Keratinocyte (primary cell): ENCODE measurements at regions not wholly inside any gene's neighbourhood (a gene's known extent, or its start where the extent isn't known, plus 50 kb on each side); places are given as distances from the start of the nearest gene placed in this dataset.

ENCODE experiments used
- DNase-seq: peaks from one replicate; pipeline ENCODE4 v3.0.0-alpha.2; 2011; ENCODE audit warnings: low read depth, missing footprints, low spot score
- FAIRE-seq: peaks from 2 replicates; lab custom pipeline; 2011; peaks lifted over from hg19 to GRCh38; lab: Jason Lieb, UNC
- H2AFZ ChIP-seq: 2 replicates; pipeline ENCODE4 v1.6.0; 2012; ENCODE audit warnings: low read length, control low read depth, inconsistent platforms; ENCODE audit not compliant: control insufficient read depth
- H3K27ac ChIP-seq: 2 replicates; pipeline ENCODE4 v1.5.1; 2011; ENCODE audit warnings: low read length; ENCODE audit not compliant: control insufficient read depth, insufficient read depth
- H3K27me3 ChIP-seq: 3 replicates; pipeline ENCODE4 v1.6.0; 2011; ENCODE audit warnings: low read length; ENCODE audit not compliant: control insufficient read depth, insufficient read depth; ENCODE audit errors: extremely low read depth
- H3K36me3 ChIP-seq, 2 experiments: 2 replicates in 1 of 2; 3 replicates in 1 of 2; pipeline ENCODE4 v1.5.1; 2011; ENCODE audit warnings: low read length in 2 of 2, mild to moderate bottlenecking in 1 of 2; ENCODE audit not compliant: control insufficient read depth in 2 of 2, insufficient read depth in 2 of 2; ENCODE audit errors: extremely low read depth in 1 of 2
- H3K4me1 ChIP-seq: 3 replicates; pipeline ENCODE4 v1.5.1; 2011; ENCODE audit warnings: low read length; ENCODE audit not compliant: control insufficient read depth, insufficient read depth; ENCODE audit errors: extremely low read depth
- H3K4me2 ChIP-seq: 3 replicates; pipeline ENCODE4 v1.6.0; 2011; ENCODE audit warnings: low read depth, low read length; ENCODE audit not compliant: control insufficient read depth, insufficient read depth; ENCODE audit errors: extremely low read depth
- H3K4me3 ChIP-seq, 3 experiments: fragments of 200-600 bp in 1 of 3; sonication (generic) in 1 of 3; 2 replicates in 2 of 3; 3 replicates in 1 of 3; pipeline ENCODE4 v1.5.1; 2011 to 2016; ENCODE audit warnings: low read length in 3 of 3, mild to moderate bottlenecking in 3 of 3, control low read depth in 2 of 3, inconsistent platforms in 1 of 3, low read depth in 1 of 3, mixed read lengths in 1 of 3, mixed run types in 1 of 3, moderate library complexity in 1 of 3; ENCODE audit not compliant: control insufficient read depth in 2 of 3, insufficient read depth in 2 of 3; ENCODE audit errors: extremely low read depth in 1 of 3
- H3K79me2 ChIP-seq: 2 replicates; pipeline ENCODE4 v1.6.0; 2012; ENCODE audit warnings: low read length; ENCODE audit not compliant: control insufficient read depth, insufficient read depth
- H3K9ac ChIP-seq: 3 replicates; pipeline ENCODE4 v1.6.0; 2011; ENCODE audit warnings: low read length; ENCODE audit not compliant: control insufficient read depth, insufficient read depth; ENCODE audit errors: extremely low read depth
- H3K9me1 ChIP-seq: 3 replicates; pipeline ENCODE4 v1.6.0; 2011; ENCODE audit warnings: low read length; ENCODE audit not compliant: control insufficient read depth, insufficient read depth; ENCODE audit errors: extremely low read depth
- H3K9me3 ChIP-seq: 2 replicates; pipeline ENCODE4 v1.5.1; 2012; ENCODE audit warnings: low read depth, low read length; ENCODE audit not compliant: control insufficient read depth
- H4K20me1 ChIP-seq: 3 replicates; pipeline ENCODE4 v1.6.0; 2011; ENCODE audit warnings: low read length; ENCODE audit not compliant: control insufficient read depth, insufficient read depth; ENCODE audit errors: extremely low read depth
- CTCF ChIP-seq, 3 experiments: IDR thresholded peaks in 1 of 3; conservative IDR thresholded peaks in 1 of 3; optimal IDR thresholded peaks in 1 of 3; 2 replicates in 2 of 3; 3 replicates in 1 of 3; pipeline versions ENCODE3 to v1.5.1; 2011; ENCODE audit warnings: low read length in 3 of 3, mild to moderate bottlenecking in 3 of 3, moderate library complexity in 2 of 3, control low read depth in 1 of 3, inconsistent platforms in 1 of 3; ENCODE audit not compliant: insufficient read depth in 2 of 3; ENCODE audit errors: extremely low read depth in 1 of 3
- EZH2 ChIP-seq: IDR thresholded peaks from one replicate; pipeline ENCODE4 v1.6.1; 2012; ENCODE audit warnings: inconsistent platforms, mild to moderate bottlenecking, low read length, moderate library complexity
- dilution Hi-C: fragments of 300-500 bp; cut with MboI; formaldehyde crosslinking; loops from one replicate; pipeline ENCODE4 v1.7.0; 2020; ENCODE audit warnings: low sequenced_read_pairs; ENCODE audit not compliant: extremely low pct_ligation_motif_present

DNA sequence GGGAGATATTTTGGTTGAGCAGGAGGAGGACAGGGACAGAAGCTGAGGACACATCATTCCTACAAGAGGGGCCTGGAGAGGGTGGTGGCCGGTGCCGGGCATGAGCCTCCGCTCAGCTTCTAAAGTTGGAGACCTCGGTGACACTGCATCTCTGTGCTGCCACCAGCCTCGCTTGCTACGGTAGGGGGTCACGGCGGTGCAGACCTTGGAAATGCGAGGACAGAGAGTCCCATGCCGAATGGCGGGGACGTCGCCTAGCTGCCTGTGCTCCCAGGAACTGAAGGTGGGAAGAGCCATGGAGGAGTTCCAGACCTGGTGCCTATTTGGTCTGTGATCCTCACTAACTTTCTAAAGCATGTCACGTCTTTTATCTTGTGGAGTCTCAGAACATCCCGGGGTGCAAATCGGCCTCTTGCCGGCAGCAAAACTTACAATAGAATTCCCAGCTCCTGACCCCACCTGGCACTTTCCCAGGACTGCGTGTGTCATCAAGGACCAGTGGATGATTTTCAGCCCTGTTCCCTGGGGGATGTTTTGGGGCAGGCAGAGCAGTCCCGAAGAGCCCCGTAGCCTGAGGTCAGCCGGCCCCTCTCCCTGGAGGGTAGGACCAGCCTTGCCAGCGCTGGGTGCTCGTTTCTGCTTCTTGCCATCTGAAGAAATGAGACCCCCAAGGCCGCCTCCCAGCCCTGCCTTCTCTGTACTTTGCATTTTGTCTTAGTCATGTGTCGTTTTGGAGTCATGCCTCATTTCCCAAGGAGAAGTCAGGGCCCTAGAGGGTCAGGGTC, 205.8 kb upstream of the SHH start:
- Histone ChIP-seq H3K36me3 (no peaks in the 10 kb centered on the region), H3K4me3 (no peak overlapping the region), H3K9me1 (no peaks in the 10 kb centered on the region), H3K9me3 (no peaks in the 10 kb centered on the region), H3K27ac (no peak overlapping the region), H4K20me1 (no peaks in the 10 kb centered on the region), H3K79me2 (no peaks in the 10 kb centered on the region), H3K4me1 (no peaks in the 10 kb centered on the region), H3K27me3 (no peaks in the 10 kb centered on the region), H2AFZ (no peak overlapping the region), H3K4me2 (no peak overlapping the region), H3K9ac (no peak overlapping the region)
- dilution Hi-C loops: no loop called here
- TF ChIP-seq CTCF (optimal IDR thresholded peaks at IDR 0.05 in 1 of 3, IDR thresholded peaks at IDR 0.05 in 1 of 3, conservative IDR thresholded peaks at IDR 0.05 in 1 of 3; ENCODE audit: extremely low read depth in 1 of 3, insufficient read depth in 2 of 3, low read length in 3 of 3): no peak
- no peak for TF ChIP-seq EZH2
- no peak for FAIRE-seq
- DNase-seq: no peak

DNA sequence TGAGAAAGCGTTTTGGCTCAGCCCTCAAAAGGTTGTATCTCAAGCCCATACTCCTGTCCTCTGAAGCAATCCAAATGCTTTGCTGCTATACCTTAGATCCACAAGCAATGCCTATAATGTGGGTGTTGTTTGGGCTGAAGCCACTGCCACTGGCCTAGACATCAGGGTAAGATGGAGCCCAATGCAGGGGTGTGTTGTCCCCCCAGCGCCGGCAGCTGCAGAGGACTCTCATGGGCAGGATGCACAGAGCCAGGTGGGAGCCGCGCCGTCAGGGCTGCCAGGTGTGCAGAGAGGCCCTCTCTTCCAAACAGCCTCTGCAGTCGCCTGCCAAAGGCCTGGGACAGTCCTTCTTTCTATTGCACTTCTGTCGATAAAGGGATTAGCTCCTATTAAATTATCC, 205.2 kb upstream of the SHH start:
- H3K4me2 ChIP-seq: no peak overlapping the region
- FAIRE-seq: no peak
- no peaks in the 10 kb centered on the region for H3K27me3 ChIP-seq
- dilution Hi-C loops: no loop called here
- no peak for DNase-seq
- H3K4me1 ChIP-seq: no peaks in the 10 kb centered on the region
- no peaks in the 10 kb centered on the region for H3K79me2 ChIP-seq
- no peak overlapping the region for H3K9ac ChIP-seq
- H3K4me3 ChIP-seq: no peak overlapping the region
- no peak overlapping the region for H3K27ac ChIP-seq
- TF ChIP-seq EZH2 (no peak), CTCF (optimal IDR thresholded peaks at IDR 0.05 in 1 of 3, IDR thresholded peaks at IDR 0.05 in 1 of 3, conservative IDR thresholded peaks at IDR 0.05 in 1 of 3; ENCODE audit: extremely low read depth in 1 of 3, insufficient read depth in 2 of 3, low read length in 3 of 3) (no peak)
- no peaks in the 10 kb centered on the region for H4K20me1 ChIP-seq
- no peaks in the 10 kb centered on the region for H3K9me3 ChIP-seq
- H3K9me1 ChIP-seq: no peaks in the 10 kb centered on the region
- no peak overlapping the region for H2AFZ ChIP-seq
- H3K36me3 ChIP-seq: no peaks in the 10 kb centered on the region
